HEK293 (cell line): ENCODE measurements at regions not wholly inside any gene's neighbourhood (a gene's known extent, or its start where the extent isn't known, plus 50 kb on each side); places are given as distances from the start of the nearest gene placed in this dataset.
"Not testable (repeated sequence)": the region's sequence is repeated elsewhere in the genome, so short reads cannot be mapped to it uniquely, and the experiment has no call there.

Source experiments
- CTCF ChIA-PET: fragments of 350-600 bp; formaldehyde crosslinking; extraction: SDS; loops from one replicate; lab custom pipeline; 2021; ENCODE audit warnings: antibody characterized with exemption; lab: Yijun Ruan, JAX
- POLR2A ChIA-PET: fragments of 300-600 bp; formaldehyde crosslinking; extraction: SDS; loops from one replicate; lab custom pipeline; 2020; ENCODE audit warnings: antibody characterized with exemption, inconsistent platforms; lab: Yijun Ruan, JAX
- H3K27ac ChIP-seq: fragments of 200-500 bp; sonication (Bioruptor generic); 2 replicates; pipeline ENCODE4 v1.5.1; 2014; ENCODE audit warnings: low read depth, low read length, control low read depth, inconsistent platforms; ENCODE audit errors: extremely low read depth
- H3K36me3 ChIP-seq, 2 experiments: fragments of 200-500 bp in 1 of 2; sonication (Bioruptor generic) in 1 of 2; 1 replicate in 1 of 2; 2 replicates in 1 of 2; pipeline ENCODE4 v1.5.1; 2014 to 2017; ENCODE audit warnings: inconsistent platforms in 2 of 2, low read length in 2 of 2; ENCODE audit not compliant: control insufficient read depth in 2 of 2, insufficient read depth in 1 of 2
- H3K4me1 ChIP-seq: fragments of 200-500 bp; sonication (Bioruptor generic); 2 replicates; pipeline ENCODE4 v1.5.1; 2014; ENCODE audit warnings: mild to moderate bottlenecking, low read length, inconsistent platforms; ENCODE audit not compliant: control insufficient read depth, insufficient read depth
- H3K4me3 ChIP-seq: 2 replicates; pipeline ENCODE4 v1.5.1; 2011; ENCODE audit warnings: low read depth, mild to moderate bottlenecking, control low read depth, low read length, moderate library complexity
- H3K9me3 ChIP-seq: fragments of 200-500 bp; sonication (Bioruptor generic); 2 replicates; pipeline ENCODE4 v1.5.1; 2014; ENCODE audit warnings: low read depth, low read length, inconsistent platforms; ENCODE audit not compliant: control insufficient read depth, insufficient read depth
- GLIS2 ChIP-seq: fragments of 450-650 bp; formaldehyde crosslinking; IDR thresholded peaks from 2 replicates; pipeline ENCODE4 v1.5.1; 2016; ENCODE audit warnings: missing biosample characterization, missing genetic modification characterization
- TRIM28 ChIP-seq: IDR thresholded peaks from 2 replicates; pipeline ENCODE4 v1.6.1; 2011; ENCODE audit warnings: low read length, control low read depth, borderline replicate concordance
- ZFP3 ChIP-seq: fragments of 450-650 bp; formaldehyde crosslinking; IDR thresholded peaks from 2 replicates; pipeline ENCODE4 v1.5.1; 2016; ENCODE audit warnings: low read depth, missing biosample characterization, missing genetic modification characterization
- ZNF132 ChIP-seq: fragments of 450-650 bp; formaldehyde crosslinking; IDR thresholded peaks from 2 replicates; pipeline ENCODE4 v1.5.1; 2017; ENCODE audit warnings: missing biosample characterization, missing genetic modification characterization, borderline replicate concordance
- ZNF239 ChIP-seq: fragments of 450-650 bp; formaldehyde crosslinking; IDR thresholded peaks from 2 replicates; pipeline ENCODE4 v1.5.1; 2016; ENCODE audit warnings: missing biosample characterization, missing genetic modification characterization
- ZNF24 ChIP-seq: fragments of 450-650 bp; formaldehyde crosslinking; IDR thresholded peaks from 2 replicates; pipeline ENCODE4 v1.5.1; 2016; ENCODE audit warnings: missing biosample characterization, missing genetic modification characterization
- ZNF521 ChIP-seq: fragments of 450-650 bp; formaldehyde crosslinking; IDR thresholded peaks from 2 replicates; pipeline ENCODE4 v1.5.1; 2017; ENCODE audit warnings: missing biosample characterization, mild to moderate bottlenecking, missing genetic modification characterization
- ZNF544 ChIP-seq: fragments of 450-650 bp; formaldehyde crosslinking; IDR thresholded peaks from 2 replicates; pipeline ENCODE4 v1.5.0; 2017; ENCODE audit warnings: missing biosample characterization, missing genetic modification characterization
- ZNF548 ChIP-seq: fragments of 450-650 bp; formaldehyde crosslinking; IDR thresholded peaks from 2 replicates; pipeline ENCODE4 v1.5.1; 2016; ENCODE audit warnings: missing biosample characterization, missing genetic modification characterization
- ZNF560 ChIP-seq: fragments of 450-650 bp; formaldehyde crosslinking; IDR thresholded peaks from 2 replicates; pipeline ENCODE4 v1.5.1; 2017; ENCODE audit warnings: missing biosample characterization, missing genetic modification characterization, borderline replicate concordance
- ZNF571 ChIP-seq: fragments of 450-650 bp; formaldehyde crosslinking; IDR thresholded peaks from 2 replicates; pipeline ENCODE4 v1.5.0; 2017; ENCODE audit warnings: missing biosample characterization, missing genetic modification characterization
- ZNF701 ChIP-seq: fragments of 450-650 bp; formaldehyde crosslinking; IDR thresholded peaks from 2 replicates; pipeline ENCODE4 v1.5.1; 2016; ENCODE audit warnings: missing biosample characterization, missing genetic modification characterization
- ZXDB ChIP-seq: fragments of 450-650 bp; formaldehyde crosslinking; IDR thresholded peaks from 2 replicates; pipeline ENCODE4 v1.5.1; 2016; ENCODE audit warnings: missing biosample characterization, missing genetic modification characterization
- TF ChIP-seq, protein P1 (sequence below): fragments of 450-650 bp; formaldehyde crosslinking; optimal IDR thresholded peaks from 2 replicates; pipeline ENCODE3; 2016; ENCODE audit warnings: missing biosample characterization, mild to moderate bottlenecking, missing genetic modification characterization
- TF ChIP-seq, protein P2 (sequence below): fragments of 450-650 bp; formaldehyde crosslinking; IDR thresholded peaks from 2 replicates; pipeline ENCODE4 v1.5.1; 2016; ENCODE audit warnings: missing biosample characterization, missing genetic modification characterization
- TF ChIP-seq, protein P3 (sequence below): fragments of 450-650 bp; formaldehyde crosslinking; IDR thresholded peaks from 2 replicates; pipeline ENCODE4 v1.5.1; 2016; ENCODE audit warnings: missing biosample characterization, missing genetic modification characterization
- TF ChIP-seq, protein P4 (sequence below): fragments of 450-650 bp; formaldehyde crosslinking; IDR thresholded peaks from 2 replicates; pipeline ENCODE4 v1.5.1; 2016; ENCODE audit warnings: missing biosample characterization, missing genetic modification characterization
- TF ChIP-seq, protein P5 (sequence below): fragments of 450-650 bp; formaldehyde crosslinking; IDR thresholded peaks from 2 replicates; pipeline ENCODE4 v1.5.1; 2016; ENCODE audit warnings: missing biosample characterization, missing genetic modification characterization

DNA sequence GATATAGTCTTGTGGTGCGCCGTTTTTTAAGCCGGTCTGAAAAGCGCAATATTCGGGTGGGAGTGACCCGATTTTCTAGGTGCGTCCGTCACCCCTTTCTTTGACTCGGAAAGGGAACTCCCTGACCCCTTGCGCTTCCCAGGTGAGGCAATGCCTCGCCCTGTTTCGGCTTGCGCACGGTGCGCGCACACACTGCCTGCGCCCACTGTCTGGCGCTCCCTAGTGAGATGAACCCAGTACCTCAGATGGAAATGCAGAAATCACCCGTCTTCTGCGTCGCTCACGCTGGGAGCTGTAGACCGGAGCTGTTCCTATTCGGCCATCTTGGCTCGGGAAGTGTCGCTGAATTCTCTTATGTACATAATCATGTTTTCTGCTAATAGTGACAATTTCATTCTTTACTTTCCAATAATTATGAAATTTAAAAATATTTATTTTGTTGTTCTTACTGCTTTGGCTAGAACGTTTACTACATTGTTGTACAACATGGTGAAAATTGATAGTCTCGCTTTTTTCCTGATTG, 61.2 kb upstream of the MINDY3 start:
- CTCF ChIA-PET, H3K36me3 ChIP-seq, H3K27ac ChIP-seq, POLR2A ChIA-PET, H3K4me3 ChIP-seq, H3K9me3 ChIP-seq, H3K4me1 ChIP-seq: not testable (repeated sequence)

DNA sequence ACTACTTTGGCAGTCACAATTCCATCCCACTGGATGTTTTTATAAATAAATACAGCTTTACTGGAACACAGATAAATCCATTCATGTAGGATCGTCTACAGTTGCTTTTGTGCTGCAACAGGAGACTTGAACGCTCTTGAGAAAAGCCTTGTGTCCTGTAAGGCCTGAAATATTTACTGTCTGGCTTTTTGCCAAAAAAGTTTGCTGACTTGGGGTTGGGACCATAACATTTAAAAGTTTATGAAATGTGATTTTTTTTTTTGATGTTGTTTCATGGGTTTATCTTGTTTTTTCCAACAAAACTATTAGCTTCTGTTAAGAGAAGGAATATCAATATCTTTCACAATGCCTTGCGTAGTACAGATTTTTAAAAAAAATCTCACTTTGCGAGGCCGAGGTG, 71.1 kb upstream of the MINDY3 start:
- H3K9me3 ChIP-seq: no peaks in the 10 kb centered on the region
- CTCF ChIA-PET: no interaction called here

More for the DNA sequence above, 71.1 kb upstream of the MINDY3 start:
- Histone ChIP-seq H3K36me3 (no peaks in the 10 kb centered on the region), H3K4me1 (no peaks in the 10 kb centered on the region), H3K27ac (no peak overlapping the region), H3K4me3 (no peak overlapping the region)
- POLR2A ChIA-PET: no interaction called here
- TF ChIP-seq GLIS2 (tag by site-specific recombination): no peak
- TF ChIP-seq, protein P1, sequence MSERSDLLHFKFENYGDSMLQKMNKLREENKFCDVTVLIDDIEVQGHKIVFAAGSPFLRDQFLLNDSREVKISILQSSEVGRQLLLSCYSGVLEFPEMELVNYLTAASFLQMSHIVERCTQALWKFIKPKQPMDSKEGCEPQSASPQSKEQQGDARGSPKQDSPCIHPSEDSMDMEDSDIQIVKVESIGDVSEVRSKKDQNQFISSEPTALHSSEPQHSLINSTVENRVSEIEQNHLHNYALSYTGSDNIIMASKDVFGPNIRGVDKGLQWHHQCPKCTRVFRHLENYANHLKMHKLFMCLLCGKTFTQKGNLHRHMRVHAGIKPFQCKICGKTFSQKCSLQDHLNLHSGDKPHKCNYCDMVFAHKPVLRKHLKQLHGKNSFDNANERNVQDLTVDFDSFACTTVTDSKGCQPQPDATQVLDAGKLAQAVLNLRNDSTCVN (tag by site-specific recombination): no peak
- TF ChIP-seq TRIM28: no peak
- TF ChIP-seq ZNF548 (tag by site-specific recombination): no peak
- TF ChIP-seq, protein P2, sequence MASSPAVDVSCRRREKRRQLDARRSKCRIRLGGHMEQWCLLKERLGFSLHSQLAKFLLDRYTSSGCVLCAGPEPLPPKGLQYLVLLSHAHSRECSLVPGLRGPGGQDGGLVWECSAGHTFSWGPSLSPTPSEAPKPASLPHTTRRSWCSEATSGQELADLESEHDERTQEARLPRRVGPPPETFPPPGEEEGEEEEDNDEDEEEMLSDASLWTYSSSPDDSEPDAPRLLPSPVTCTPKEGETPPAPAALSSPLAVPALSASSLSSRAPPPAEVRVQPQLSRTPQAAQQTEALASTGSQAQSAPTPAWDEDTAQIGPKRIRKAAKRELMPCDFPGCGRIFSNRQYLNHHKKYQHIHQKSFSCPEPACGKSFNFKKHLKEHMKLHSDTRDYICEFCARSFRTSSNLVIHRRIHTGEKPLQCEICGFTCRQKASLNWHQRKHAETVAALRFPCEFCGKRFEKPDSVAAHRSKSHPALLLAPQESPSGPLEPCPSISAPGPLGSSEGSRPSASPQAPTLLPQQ (tag by site-specific recombination): no peak
- TF ChIP-seq ZXDB (tag by site-specific recombination): no peak
- TF ChIP-seq ZNF701: no peak
- no peak for TF ChIP-seq ZNF132 (tag by site-specific recombination)
- TF ChIP-seq, protein P3, sequence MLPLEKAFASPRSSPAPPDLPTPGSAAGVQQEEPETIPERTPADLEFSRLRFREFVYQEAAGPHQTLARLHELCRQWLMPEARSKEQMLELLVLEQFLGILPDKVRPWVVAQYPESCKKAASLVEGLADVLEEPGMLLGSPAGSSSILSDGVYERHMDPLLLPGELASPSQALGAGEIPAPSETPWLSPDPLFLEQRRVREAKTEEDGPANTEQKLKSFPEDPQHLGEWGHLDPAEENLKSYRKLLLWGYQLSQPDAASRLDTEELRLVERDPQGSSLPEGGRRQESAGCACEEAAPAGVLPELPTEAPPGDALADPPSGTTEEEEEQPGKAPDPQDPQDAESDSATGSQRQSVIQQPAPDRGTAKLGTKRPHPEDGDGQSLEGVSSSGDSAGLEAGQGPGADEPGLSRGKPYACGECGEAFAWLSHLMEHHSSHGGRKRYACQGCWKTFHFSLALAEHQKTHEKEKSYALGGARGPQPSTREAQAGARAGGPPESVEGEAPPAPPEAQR: no peak
- no peak for TF ChIP-seq ZNF24 (tag by site-specific recombination)
- TF ChIP-seq ZNF521 (tag by site-specific recombination): no peak
- TF ChIP-seq, protein P4, sequence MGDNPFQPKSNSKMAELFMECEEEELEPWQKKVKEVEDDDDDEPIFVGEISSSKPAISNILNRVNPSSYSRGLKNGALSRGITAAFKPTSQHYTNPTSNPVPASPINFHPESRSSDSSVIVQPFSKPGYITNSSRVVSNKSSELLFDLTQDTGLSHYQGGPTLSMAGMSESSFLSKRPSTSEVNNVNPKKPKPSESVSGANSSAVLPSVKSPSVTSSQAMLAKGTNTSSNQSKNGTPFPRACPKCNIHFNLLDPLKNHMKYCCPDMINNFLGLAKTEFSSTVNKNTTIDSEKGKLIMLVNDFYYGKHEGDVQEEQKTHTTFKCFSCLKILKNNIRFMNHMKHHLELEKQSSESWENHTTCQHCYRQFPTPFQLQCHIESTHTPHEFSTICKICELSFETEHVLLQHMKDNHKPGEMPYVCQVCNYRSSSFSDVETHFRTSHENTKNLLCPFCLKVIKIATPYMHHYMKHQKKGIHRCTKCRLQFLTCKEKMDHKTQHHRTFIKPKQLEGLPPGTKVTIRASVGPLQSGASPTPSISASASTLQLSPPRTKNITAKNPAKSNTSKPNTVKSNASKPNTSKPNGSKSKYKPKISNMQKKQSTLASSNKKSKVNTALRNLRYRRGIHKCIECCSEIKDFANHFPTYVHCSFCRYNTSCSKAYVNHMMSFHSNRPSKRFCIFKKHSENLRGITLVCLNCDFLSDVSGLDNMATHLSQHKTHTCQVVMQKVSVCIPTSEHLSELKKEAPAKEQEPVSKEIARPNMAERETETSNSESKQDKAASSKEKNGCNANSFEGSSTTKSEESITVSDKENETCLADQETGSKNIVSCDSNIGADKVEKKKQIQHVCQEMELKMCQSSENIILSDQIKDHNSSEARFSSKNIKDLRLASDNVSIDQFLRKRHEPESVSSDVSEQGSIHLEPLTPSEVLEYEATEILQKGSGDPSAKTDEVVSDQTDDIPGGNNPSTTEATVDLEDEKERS (tag by site-specific recombination): no peak
- no peak for TF ChIP-seq ZNF239 (tag by site-specific recombination)
- TF ChIP-seq ZNF544 (tag by site-specific recombination): no peak
- TF ChIP-seq ZNF571 (tag by site-specific recombination): no peak
- no peak for TF ChIP-seq ZFP3 (tag by site-specific recombination)
- no peak for TF ChIP-seq ZNF560
- TF ChIP-seq, protein P5, sequence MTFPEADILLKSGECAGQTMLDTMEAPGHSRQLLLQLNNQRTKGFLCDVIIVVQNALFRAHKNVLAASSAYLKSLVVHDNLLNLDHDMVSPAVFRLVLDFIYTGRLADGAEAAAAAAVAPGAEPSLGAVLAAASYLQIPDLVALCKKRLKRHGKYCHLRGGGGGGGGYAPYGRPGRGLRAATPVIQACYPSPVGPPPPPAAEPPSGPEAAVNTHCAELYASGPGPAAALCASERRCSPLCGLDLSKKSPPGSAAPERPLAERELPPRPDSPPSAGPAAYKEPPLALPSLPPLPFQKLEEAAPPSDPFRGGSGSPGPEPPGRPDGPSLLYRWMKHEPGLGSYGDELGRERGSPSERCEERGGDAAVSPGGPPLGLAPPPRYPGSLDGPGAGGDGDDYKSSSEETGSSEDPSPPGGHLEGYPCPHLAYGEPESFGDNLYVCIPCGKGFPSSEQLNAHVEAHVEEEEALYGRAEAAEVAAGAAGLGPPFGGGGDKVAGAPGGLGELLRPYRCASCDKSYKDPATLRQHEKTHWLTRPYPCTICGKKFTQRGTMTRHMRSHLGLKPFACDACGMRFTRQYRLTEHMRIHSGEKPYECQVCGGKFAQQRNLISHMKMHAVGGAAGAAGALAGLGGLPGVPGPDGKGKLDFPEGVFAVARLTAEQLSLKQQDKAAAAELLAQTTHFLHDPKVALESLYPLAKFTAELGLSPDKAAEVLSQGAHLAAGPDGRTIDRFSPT: no peak
